ENCODE measurements at regions not wholly inside any gene's neighbourhood (a gene's known extent, or its start where the extent isn't known, plus 50 kb on each side); places are given as distances from the start of the nearest gene placed in this dataset.

- Histone ChIP-seq H3K27me3 (no peaks in the 10 kb centered on the region), H3K9me3 (no peaks in the 10 kb centered on the region), H3K4me3 (no peak overlapping the region), H3K36me3 (no peaks in the 10 kb centered on the region)
- no peak for DNase-seq
Measured at GRCh38 chr1:82625537-82625936, 824.8 kb downstream of the ADGRL2 start.

DNA sequence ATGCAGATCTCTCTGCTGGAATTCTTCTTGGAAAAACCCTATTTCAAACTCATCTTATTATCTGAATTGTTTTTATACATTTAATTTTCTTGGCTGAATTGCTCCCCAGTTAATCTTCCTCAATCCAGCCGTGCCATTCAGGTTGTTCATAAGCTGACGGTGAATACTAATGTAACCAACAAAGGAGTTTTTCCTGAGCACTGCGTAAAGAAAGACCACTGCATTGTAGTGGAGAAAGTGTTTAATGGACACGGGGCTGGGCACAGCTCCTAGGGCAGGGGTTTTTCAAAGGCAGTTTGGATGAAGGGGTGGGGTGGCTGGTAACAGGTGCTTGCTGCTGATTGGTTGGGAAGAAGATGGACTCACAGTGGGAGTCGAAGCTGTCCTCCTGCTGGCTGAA, 820.3 kb downstream of the ADGRL2 start:
- no peak for DNase-seq
- no peak overlapping the region for H3K4me3 ChIP-seq
- no peaks in the 10 kb centered on the region for H3K27me3 ChIP-seq
- no peaks in the 10 kb centered on the region for H3K9me3 ChIP-seq
- no peaks in the 10 kb centered on the region for H3K36me3 ChIP-seq

- Histone ChIP-seq H3K36me3 (no peaks in the 10 kb centered on the region), H3K9me3 (no peaks in the 10 kb centered on the region), H3K4me3 (no peak overlapping the region), H3K27me3 (no peaks in the 10 kb centered on the region)
- no peak for DNase-seq
Measured at GRCh38 chr1:82614090-82614489, 813.4 kb downstream of the ADGRL2 start.

DNA sequence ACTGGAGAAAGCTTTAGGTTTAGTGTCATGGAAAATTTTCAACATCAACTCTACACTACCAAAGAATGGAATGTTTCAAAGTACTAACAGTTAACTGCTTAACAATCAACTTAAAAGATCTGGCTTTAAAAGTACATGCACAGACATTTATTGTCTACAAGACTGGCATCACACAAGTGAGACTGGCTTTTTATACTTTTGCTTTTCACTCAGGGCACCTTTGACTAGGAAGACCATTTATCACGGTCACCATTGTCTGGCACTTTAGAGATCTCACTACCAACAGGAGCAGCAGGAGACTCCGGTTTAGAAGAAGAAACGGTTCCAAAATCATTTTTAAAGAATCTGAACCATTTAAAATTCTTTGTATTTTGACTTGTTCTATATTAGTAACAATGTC, 812.3 kb downstream of the ADGRL2 start:
- H3K9me3 ChIP-seq: no peaks in the 10 kb centered on the region
- no peak overlapping the region for H3K4me3 ChIP-seq
- no peak for DNase-seq
- H3K36me3 ChIP-seq: no peaks in the 10 kb centered on the region
- no peaks in the 10 kb centered on the region for H3K27me3 ChIP-seq

GRCh38 chr1:82606546-82606945, 805.8 kb downstream of the ADGRL2 start:
- H3K27me3 ChIP-seq: peaks cover 2% of the 10 kb centered on the region; the same call in 1 of the 2 replicates
- H3K9me3 ChIP-seq: no peaks in the 10 kb centered on the region
- no peak for DNase-seq
- no peak overlapping the region for H3K4me3 ChIP-seq
- H3K36me3 ChIP-seq: no peaks in the 10 kb centered on the region

- no peak for DNase-seq
- Histone ChIP-seq H3K27me3 (peaks cover 2% of the 10 kb centered on the region), H3K4me3 (no peak overlapping the region), H3K9me3 (no peaks in the 10 kb centered on the region), H3K36me3 (no peaks in the 10 kb centered on the region)
Measured at GRCh38 chr1:82604524-82604923, 803.8 kb downstream of the ADGRL2 start.

GRCh38 chr1:82600314-82600713, 799.6 kb downstream of the ADGRL2 start:
- Histone ChIP-seq H3K9me3 (no peaks in the 10 kb centered on the region), H3K36me3 (no peaks in the 10 kb centered on the region), H3K4me3 (no peak overlapping the region), H3K27me3 (peaks cover 2% of the 10 kb centered on the region)
- DNase-seq: no peak

GRCh38 chr1:82598812-82599211, 798.1 kb downstream of the ADGRL2 start:
- H3K36me3 ChIP-seq: no peaks in the 10 kb centered on the region

DNA sequence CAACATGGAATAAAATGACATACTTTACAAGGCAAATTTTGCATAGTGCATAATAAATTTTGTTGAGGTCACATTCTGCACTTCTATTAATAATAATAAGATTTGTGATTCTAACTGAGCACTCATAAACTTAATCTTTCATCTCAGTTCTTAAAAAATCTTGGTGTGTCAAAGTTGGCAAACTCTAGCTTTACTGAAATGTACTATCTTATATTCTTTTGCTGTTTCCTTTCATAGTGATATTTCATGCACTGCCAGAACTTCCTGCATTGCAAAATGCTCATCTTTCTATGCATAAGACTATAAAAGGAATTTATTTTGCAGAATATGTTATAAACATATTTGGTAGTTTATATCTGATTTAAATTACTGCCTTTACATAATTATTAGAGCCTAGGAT, 797.6 kb downstream of the ADGRL2 start:
- H3K36me3 ChIP-seq: no peaks in the 10 kb centered on the region
- H3K9me3 ChIP-seq: no peaks in the 10 kb centered on the region
- H3K27me3 ChIP-seq: peaks cover 2% of the 10 kb centered on the region; the same call in 1 of the 2 replicates
- no peak for DNase-seq
- H3K4me3 ChIP-seq: no peak overlapping the region

More at GRCh38 chr1:82598812-82599211, 798.1 kb downstream of the ADGRL2 start:
- H3K4me3 ChIP-seq: no peak overlapping the region
- no peak for DNase-seq
- H3K27me3 ChIP-seq: peaks cover 2% of the 10 kb centered on the region; the same call in 1 of the 2 replicates
- H3K9me3 ChIP-seq: no peaks in the 10 kb centered on the region

DNA sequence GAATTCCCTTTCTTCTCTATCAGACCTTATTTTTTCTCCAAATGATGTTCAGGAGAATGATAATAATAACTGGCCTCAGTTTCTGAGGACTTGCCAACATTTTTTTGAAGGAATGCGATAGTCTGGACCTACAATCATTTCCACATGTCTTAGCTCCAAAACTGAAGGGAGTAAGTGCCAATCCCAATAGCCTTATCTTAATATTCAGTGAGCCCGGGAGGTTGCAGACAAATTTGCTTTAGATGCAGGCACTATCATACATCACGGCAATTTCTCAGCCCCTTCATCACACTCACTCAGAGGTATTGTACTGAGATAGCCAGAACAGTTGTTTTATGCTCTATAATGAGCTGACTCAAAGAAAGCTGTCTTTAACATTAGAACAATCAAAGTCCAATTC, 796.9 kb downstream of the ADGRL2 start:
- no peak for DNase-seq
- Histone ChIP-seq H3K36me3 (no peaks in the 10 kb centered on the region), H3K9me3 (no peaks in the 10 kb centered on the region), H3K27me3 (peaks cover 2% of the 10 kb centered on the region; the same call in 1 of the 2 replicates), H3K4me3 (no peak overlapping the region)

DNA sequence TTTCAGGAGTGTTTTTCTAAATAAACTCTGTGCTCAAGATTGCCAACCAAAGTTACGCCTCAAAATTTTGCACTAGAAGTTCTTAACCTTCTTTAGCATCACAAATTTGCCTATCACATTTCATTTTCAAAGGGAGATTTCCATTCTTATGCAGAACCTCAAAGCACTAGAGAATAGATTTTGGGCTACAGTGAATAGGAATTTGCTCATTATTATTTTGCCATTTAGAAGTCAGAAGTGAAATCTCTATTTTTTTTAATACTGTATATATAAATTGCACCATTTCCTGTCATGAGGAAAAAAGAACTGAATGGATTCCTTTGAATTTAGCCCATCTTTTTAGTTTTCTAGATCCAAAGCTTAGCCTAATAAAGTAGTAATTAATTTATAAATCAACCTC, 796.4 kb downstream of the ADGRL2 start:
- peaks cover 2% of the 10 kb centered on the region; the same call in 1 of the 2 replicates for H3K27me3 ChIP-seq
- H3K9me3 ChIP-seq: no peaks in the 10 kb centered on the region
- H3K4me3 ChIP-seq: no peak overlapping the region
- no peaks in the 10 kb centered on the region for H3K36me3 ChIP-seq
- no peak for DNase-seq

- Histone ChIP-seq H3K9me3 (no peaks in the 10 kb centered on the region), H3K4me3 (no peak overlapping the region), H3K27me3 (no peaks in the 10 kb centered on the region), H3K36me3 (no peaks in the 10 kb centered on the region)
- no peak for DNase-seq
Measured at GRCh38 chr1:82593561-82593960, 792.8 kb downstream of the ADGRL2 start.

- Histone ChIP-seq H3K4me3 (no peak overlapping the region), H3K9me3 (no peaks in the 10 kb centered on the region), H3K27me3 (no peaks in the 10 kb centered on the region), H3K36me3 (no peaks in the 10 kb centered on the region)
- DNase-seq: no peak
Measured at GRCh38 chr1:82589588-82589987, 788.9 kb downstream of the ADGRL2 start.

DNA sequence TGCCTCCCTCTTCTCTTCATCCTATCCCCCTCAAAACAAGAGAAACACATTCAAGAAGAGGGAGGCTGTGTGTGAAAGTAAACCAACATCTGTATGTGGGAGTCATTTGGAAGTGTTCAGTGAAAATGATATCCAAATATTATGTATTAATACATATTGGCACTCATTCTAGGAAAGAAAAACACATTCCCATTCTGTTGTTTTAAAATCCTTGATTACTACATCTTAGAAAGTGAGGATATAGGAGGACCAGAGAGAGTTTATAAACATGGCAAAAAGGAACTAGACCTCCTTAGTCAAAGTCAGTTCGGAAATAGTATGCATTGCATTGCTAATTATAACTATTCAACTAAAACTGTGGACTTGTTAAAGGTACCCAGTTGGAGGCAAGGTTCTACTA, 786.6 kb downstream of the ADGRL2 start:
- no peaks in the 10 kb centered on the region for H3K9me3 ChIP-seq

DNA sequence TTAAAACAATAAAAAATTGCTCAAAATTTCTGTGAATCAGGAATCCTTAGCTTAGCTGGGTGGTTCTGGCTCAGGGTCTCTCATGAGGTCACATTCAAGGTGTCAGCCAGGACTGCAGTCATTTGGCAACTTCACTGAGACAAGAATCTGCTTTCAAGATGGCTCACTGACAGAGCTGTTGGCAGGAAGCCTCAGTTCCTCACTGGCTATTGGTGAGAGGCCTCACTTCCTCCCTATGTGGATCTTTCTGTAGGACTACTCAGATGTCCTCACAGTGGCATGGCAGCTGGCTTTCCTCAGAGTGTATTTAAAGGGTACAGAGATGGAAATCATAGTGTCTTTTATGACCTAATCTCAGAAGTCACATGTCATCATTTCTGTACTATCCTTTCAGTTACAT, 785.7 kb downstream of the ADGRL2 start:
- DNase-seq: peak; percentile 77
- no peak overlapping the region for H3K4me3 ChIP-seq
- no peaks in the 10 kb centered on the region for H3K27me3 ChIP-seq
- no peaks in the 10 kb centered on the region for H3K9me3 ChIP-seq
- no peaks in the 10 kb centered on the region for H3K36me3 ChIP-seq

More for the DNA sequence above, 786.6 kb downstream of the ADGRL2 start:
- DNase-seq: no peak
- Histone ChIP-seq H3K27me3 (no peaks in the 10 kb centered on the region), H3K36me3 (no peaks in the 10 kb centered on the region), H3K4me3 (no peak overlapping the region)

DNA sequence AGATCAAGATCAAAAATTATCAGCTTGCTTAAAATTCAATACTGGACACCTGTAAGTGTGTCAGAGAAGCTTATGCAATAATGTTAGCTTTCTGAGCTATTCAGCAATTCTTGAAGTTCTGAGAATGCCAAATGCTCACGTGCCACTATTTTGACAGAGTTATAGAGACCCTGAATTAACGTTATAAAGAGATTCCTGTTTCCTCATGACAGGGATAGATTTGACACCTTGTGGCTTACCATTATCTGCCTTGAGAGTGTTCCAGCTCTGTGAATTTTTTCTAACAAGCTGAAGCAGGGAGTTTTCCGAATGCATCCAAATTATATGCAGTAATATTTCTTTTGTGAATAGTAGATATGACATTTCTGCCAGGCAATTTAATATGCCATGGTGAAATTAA, 781.6 kb downstream of the ADGRL2 start:
- no peak for DNase-seq
- Histone ChIP-seq H3K4me3 (no peak overlapping the region), H3K9me3 (no peaks in the 10 kb centered on the region), H3K27me3 (no peaks in the 10 kb centered on the region), H3K36me3 (no peaks in the 10 kb centered on the region)

GRCh38 chr1:82578086-82578726, 777.5 kb downstream of the ADGRL2 start:
- H3K27me3 ChIP-seq: no peaks in the 10 kb centered on the region
- no peak for DNase-seq
- no peaks in the 10 kb centered on the region for H3K9me3 ChIP-seq
- H3K36me3 ChIP-seq: no peaks in the 10 kb centered on the region
- no peak overlapping the region for H3K4me3 ChIP-seq

DNA sequence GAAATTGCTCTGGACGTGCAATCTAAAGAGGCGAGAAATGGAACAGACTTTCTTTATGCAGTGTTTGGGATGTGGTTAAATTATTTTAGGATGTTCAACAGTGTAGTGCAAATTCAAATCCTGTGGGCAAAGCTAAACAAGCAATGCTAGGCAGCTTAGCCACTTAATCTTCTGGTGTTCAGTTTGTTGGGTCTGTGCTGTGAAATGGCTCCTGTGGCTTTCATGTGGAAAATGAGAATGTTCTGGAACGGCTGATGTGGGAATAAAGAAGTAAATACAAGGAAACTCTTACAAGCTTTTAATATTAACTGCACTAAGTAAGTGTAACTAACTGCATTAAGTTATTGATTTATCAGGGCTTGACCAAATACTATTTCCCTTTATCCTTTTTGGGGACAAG, 766.6 kb downstream of the ADGRL2 start:
- no peaks in the 10 kb centered on the region for H3K27me3 ChIP-seq
- H3K4me3 ChIP-seq: no peak overlapping the region
- no peaks in the 10 kb centered on the region for H3K36me3 ChIP-seq
- DNase-seq: no peak
- no peaks in the 10 kb centered on the region for H3K9me3 ChIP-seq

DNA sequence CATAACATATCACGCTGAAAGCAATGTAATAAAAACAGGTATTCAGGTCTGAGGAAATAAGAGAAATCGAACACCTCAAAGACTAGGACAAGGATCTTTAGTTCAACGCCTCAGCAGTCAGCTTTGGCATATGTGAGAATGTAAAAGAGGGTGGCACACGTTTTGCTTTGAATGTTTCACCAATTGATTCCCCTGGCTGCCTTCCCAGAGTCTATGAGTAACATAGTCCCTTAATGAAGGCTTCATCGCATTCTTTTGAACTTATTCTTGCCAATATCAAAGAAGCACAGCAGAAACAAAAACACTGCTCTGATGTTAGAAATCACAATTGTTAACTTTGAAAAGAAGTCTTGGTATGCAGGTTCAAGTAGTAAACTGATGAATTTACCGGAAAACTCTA, 764.8 kb downstream of the ADGRL2 start:
- H3K36me3 ChIP-seq: no peaks in the 10 kb centered on the region
- no peaks in the 10 kb centered on the region for H3K27me3 ChIP-seq
- DNase-seq: peak; percentile 71
- no peaks in the 10 kb centered on the region for H3K9me3 ChIP-seq
- no peak overlapping the region for H3K4me3 ChIP-seq

Data from MG63 (cell line).